OCI-LY3 (cell line): ENCODE measurements at regions not wholly inside any gene's neighbourhood (a gene's known extent, or its start where the extent isn't known, plus 50 kb on each side); places are given as distances from the start of the nearest gene placed in this dataset.

ENCODE experiments used
- EZH2phosphoT487 ChIP-seq: fragments of 200-600 bp; shearing (Covaris generic); IDR thresholded peaks from 2 replicates; pipeline ENCODE4 v1.6.1; 2018; ENCODE audit warnings: antibody characterized with exemption, mixed run types, low read depth
- TF ChIP-seq, protein P1 (sequence below): fragments of 200-600, 300-600 bp; sonication (generic); IDR thresholded peaks from 2 replicates; pipeline ENCODE4 v1.5.1; 2014; ENCODE audit warnings: antibody characterized with exemption, low read length, low read depth

DNA sequence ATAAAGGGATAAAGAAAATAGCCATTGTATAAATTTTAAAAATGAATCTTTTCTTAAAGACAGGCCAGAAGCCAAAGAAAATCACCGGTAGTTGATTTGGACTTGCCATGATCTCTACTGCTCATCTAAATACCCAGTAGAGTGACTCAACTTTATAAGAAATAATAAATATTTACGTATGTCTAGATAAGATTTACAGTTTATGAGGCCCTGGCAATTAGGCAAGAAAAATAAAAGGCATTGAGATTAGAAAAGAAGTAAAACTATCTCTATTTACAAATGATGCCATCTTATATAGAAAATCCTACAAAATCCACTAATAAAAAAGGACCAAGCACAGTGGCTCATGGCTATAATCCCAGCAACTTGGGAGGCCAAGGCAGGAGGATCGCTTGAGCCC is 765.5 kb upstream of the HTR2C start:
- TF ChIP-seq, protein P1, sequence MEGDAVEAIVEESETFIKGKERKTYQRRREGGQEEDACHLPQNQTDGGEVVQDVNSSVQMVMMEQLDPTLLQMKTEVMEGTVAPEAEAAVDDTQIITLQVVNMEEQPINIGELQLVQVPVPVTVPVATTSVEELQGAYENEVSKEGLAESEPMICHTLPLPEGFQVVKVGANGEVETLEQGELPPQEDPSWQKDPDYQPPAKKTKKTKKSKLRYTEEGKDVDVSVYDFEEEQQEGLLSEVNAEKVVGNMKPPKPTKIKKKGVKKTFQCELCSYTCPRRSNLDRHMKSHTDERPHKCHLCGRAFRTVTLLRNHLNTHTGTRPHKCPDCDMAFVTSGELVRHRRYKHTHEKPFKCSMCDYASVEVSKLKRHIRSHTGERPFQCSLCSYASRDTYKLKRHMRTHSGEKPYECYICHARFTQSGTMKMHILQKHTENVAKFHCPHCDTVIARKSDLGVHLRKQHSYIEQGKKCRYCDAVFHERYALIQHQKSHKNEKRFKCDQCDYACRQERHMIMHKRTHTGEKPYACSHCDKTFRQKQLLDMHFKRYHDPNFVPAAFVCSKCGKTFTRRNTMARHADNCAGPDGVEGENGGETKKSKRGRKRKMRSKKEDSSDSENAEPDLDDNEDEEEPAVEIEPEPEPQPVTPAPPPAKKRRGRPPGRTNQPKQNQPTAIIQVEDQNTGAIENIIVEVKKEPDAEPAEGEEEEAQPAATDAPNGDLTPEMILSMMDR, result no peak
- TF ChIP-seq EZH2phosphoT487, result no peak
